Stimulated activated CD4-positive, alpha-beta T cell treated with anti-CD3 and anti-CD28 coated beads, Interleukin-1b, Interleukin-23, amount 100 ng/mL, for 48 hours (primary cell): ENCODE measurements at regions not wholly inside any gene's neighbourhood (a gene's known extent, or its start where the extent isn't known, plus 50 kb on each side); places are given as distances from the start of the nearest gene placed in this dataset.

Experiments
- DNase-seq: peaks from one replicate; pipeline ENCODE4 v3.0.0-alpha.2; 2020

DNA sequence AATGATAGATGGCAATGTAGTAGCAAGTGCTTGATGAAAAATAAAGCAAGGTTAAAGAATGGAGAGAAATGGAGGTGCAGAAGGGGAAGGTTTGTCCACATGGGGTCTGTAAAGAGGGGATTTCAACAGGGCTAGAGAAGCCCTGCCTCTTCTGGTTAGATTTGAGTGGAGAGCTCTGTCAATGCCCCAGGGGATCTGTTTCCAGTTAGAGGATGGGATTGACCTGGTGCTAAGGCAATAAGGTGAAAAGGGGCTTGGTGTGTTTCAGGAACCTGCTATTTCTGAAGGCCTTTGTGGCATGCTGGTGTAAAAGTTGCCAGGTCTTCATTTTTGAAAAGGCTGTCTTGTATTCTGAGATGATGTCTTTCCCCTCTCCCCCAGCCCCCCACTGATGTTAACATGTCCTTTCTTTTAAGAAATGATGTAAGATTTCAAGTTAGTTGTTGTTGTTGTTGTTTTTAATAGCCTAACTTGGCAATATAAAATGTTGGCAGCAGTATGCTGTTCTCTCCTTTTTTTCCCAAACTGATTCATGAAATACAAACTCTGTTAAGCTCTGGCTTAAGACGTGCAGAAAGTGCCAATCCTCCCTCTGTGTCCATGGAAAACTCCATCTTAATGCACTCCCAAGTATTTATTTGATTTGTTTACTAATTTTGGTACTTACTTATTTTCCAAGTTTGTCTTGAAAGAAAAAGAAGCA lies 370.3 kb upstream of the ADGRL2 start:
- no peak for DNase-seq

DNA sequence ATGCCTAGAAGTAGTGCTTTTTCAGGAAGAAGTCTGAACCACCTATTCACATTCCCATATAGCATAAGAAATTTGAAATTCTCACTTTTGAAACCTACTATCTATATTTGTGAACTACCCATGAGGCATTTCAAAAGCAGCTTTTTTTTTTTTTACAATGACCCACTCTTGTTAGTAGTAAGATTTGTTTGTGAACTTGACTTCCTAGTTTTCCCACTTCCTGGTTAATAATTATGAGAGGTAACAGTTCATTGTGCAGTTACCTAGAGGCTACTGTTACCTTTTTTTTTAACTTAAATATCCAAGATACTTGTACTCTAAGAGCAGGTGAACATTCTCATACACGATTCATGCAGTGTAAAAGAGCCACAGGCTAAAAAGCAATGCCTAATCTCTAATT lies 371.7 kb upstream of the ADGRL2 start:
- DNase-seq: no peak

DNA sequence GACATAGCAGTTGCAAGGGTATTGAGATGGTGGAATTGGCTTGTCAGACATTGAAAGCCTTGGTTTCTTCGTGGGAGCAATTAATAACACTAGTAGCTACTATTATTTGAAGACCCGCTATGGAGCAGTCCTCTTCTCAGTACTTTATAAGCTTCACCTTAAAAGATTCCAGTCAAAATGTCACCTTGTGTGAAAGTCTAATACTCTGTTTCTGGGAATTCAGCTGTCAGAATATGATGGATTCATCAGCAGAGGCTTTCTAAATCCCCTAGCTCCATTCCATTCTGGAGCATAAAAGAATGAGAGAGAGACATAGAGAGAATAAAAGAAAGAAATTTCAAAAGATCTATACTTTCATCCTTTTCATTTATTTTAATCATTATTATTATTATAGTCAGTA lies 375.9 kb upstream of the ADGRL2 start:
- DNase-seq: no peak

DNA sequence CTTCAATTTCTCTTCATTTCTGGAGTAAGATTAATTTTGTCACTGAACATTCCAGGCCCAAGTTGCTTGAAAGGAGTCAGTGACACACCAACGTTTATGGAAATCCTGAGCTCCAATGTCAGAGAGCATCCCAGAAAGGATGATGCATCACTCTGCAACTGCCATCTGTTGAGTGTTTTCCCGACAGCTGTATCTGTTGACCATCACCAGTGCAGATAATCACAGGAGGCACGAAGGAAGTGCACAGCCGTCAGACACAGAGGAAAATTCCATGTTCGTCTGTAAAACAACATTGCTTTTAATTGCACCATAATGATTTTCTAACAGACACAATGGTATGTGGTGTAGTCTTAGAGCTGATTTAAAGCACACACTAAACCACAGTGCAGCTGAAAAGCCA lies 376.7 kb upstream of the ADGRL2 start:
- DNase-seq: no peak

DNA sequence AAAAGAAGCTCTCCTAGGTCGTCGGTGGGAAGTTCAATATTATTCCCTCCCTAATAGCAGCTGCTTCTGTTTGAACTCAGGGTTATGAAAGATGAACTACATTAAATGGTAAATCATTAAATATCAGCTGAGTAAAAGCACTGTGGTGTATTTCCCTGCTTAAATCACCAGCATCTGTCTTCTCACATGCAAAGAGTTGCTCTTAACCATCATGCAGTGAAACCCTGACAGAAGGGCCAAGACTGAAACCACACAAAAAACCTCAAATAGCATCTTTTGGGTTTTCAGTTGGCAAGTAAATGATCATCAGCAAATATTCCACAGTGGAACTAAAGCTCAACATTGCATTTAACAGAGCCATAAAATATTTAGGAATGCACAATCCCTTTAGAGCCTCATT lies 380.0 kb upstream of the ADGRL2 start:
- no peak for DNase-seq

DNA sequence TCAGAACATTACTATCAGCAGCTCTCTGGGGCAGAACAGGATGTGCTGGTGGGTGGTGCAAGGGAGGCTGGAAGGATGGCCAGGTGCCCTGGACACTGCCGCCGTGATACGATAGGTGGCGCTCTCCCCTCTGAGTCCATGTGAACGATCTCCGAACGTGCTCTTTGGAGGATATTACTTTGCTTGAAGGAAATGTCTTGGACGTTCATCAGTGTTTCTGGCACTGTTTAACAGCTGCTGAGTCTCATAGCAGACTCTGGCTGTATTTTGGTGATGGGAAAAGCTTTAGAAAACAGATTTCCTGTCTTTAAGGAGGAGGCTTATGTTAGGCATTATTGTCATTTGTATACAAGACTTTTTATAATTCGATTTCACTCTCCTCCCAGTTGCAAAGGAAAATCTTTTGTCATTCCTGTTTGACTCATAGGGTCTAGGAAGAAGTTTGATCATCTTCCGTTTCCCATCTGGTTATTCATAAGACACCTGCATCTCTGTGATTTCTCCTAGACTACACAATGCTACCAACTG lies 386.2 kb upstream of the ADGRL2 start:
- peak; percentile 7 for DNase-seq

DNA sequence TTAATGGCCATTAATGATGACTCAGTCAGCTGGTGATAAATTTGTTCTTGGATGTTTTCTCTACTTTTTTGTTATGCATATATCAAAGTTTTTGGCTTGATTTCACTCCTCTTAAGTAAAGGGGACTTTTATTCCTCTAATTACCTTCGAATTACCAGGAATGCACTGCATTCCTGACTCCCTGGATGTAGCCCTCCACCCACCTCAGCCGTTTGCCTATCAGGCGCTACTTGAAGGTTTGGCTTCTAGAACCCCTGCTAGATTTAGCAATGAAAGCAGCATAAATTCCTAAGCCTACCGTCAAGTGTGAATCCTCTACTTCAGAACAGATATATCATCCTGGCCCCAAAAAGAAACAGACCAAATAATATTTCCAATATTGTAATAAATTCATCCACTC lies 387.8 kb upstream of the ADGRL2 start:
- DNase-seq: no peak

DNA sequence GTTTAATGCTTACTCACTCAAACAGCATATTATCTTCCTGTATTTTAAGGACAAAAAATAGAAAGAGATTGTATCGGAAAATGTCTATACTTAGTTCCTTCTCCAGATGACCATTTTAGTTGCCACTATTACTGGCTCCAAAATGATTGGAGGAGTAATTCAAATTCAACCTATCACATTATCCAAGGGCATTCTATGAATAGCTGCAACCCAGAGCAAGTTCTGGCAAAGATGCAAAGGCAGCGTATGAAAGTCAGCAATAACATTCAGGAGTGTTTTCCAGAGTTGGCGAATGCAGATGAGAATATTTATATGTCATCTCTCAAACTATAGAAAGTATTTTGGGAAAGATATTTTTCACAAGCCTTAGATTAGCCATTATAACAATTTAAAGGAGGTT lies 389.8 kb upstream of the ADGRL2 start:
- DNase-seq: no peak

DNA sequence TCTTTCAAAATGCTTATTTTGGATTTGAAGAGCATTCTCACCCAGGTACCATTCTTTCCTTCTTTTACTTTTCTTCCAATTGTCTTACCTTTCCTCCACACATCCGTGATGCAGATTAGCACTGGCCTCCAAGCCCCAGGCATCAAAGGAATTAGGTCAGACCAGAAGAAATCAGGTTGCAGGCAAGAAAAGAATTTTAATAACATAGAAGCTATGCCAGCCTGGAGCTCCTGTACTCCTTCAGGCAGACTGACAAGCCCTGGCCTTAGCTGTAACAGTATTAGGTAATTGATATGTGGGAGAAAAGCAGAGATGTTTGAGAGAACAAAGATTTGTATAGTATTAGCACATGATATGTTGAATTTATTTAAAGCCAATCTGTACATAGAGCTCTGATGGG lies 390.4 kb upstream of the ADGRL2 start:
- no peak for DNase-seq

DNA sequence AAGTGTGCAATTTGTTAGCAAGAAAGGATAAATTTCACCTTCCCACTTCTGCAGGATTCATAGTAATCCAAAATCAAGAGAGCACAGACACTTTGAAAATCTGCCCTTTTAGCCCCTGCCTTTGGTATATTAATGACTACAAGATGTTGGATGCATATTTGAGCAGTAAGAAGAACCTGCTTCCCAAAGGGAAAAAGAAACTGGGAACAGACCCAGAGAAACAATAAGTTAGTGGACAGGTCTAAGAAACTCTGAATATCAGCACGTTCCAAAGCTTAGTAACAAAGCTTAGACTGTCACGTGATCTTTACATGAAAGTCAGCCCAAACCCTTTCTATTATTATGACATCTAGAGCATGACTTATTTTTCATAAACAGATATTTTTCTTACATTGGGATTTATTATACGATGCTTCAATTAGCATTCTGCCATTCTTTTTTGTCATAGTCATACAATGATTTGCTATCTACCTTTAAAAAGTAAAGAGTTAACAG lies 390.9 kb upstream of the ADGRL2 start:
- no peak for DNase-seq

DNA sequence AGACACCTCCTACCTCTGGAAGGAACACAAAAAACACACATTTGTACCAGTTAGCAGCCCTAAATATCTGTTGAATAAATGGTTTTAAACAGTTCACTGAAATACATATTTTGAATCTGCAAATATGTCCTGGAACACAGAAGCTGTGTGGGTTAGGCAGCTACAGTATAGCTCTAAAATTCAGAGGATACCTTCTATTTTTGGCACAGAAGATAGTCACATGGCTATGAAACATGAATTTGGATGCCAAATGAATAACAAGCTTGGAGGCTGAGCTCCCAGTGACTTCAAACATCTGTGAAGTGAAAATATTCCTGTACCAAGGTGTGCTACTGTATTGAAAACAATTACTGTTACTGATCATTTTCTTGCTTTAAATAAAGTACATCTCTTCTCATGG lies 391.5 kb upstream of the ADGRL2 start:
- DNase-seq: no peak

DNA sequence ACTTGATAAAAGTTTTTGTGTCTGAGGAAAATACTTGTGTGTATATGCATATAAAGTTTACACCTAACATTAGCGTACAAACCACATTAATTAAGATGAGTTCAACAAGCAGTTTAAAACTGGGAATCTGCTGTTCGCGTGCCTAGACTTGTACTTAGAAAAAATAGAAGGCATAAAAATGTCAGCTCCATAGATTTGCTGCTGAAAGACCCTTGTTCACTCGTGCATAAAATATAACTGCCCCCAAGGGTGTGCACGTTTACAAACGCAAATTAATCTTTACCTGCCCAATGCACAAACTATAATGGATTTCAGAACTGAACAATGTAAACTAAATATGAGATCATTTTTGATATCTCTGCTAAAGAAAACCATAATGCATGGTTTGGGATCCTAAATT lies 392.3 kb upstream of the ADGRL2 start:
- no peak for DNase-seq

DNA sequence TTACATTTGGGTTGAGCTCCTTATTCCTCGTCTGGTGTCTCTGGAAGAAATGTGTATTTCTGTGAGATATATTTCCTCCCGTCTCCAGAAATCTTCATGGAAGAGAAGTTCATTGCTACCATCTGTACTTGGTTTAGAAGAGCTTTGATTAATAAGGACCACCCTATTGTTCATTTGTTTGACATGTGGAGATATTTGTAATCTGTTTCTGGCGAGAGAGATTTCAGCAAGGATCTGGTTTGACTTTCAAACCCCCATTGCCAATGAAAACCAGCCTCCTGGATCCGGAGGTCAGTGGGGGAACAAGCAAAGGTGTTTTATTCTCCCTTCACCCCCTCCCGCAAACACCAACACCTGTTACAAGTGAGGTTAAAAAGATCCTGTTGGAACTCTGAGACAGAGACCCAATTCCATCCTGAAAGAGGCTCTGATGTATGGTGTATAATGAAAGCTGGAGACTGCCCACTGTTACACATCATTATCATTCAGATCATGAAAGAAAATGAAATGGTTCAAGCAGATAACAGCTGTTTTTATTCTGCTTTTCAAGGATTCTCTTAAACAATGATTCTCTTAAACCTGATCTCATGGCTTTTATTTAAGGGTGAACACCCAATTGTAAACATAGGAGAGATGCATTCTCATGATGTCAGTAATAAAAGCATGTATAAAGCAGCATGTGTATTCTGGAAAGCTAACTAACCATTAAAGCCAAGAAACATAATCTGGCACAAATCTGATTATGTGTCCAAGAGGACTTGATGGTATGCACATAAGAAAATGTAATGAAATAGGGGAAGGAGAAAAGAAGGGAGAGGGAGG lies 393.5 kb upstream of the ADGRL2 start:
- no peak for DNase-seq

DNA sequence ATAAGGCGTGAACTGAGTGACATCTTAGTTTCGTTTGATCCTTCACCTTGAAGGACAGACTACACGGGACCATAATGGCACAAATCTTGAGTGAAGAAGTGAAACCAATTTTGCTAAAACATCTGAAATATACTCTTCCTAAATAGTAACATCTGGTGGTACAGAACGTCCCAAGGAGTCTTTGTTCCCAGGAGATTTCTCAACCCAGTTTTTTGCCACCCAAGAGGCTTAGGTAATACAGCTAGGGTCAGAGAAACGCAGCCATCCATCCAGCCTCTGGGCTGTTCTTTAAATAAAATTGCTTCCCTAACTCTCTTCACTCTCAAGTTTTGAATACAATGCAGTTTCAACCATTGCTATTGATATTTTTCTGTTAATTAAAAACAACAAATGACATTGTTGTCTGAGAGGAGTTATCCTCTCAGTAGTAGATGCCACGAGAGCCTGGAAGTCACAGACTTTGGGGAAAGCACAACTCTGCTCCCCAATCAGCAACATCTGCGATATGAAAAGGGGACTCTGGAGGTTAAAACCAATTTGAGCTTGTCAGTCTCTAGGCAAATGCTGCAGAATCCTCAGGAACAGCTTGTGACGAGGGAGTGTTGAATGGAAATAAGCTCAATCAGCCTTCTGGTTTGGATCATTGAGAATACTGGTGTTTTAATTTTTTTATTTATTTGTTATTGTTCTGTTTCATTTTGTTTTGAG lies 394.3 kb upstream of the ADGRL2 start:
- no peak for DNase-seq

DNA sequence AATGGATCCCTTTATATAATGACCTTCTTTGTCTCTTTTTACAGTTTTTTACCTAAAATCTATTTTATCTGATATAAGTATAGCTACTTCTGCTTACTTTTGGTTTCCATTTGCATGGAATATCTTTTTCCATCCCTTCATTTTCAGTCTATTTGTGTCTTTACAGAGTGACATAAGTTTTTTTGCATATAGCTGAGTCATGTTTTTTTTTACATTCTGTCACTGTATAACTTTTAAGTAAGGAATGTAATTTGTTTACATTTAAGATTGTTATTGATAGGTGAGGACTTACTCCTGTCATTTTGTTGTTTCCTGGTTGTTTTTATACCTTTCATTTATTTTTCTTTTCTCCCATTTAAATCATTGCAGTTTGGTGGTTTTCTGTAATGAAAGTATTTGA lies 402.7 kb upstream of the ADGRL2 start:
- DNase-seq: no peak

DNA sequence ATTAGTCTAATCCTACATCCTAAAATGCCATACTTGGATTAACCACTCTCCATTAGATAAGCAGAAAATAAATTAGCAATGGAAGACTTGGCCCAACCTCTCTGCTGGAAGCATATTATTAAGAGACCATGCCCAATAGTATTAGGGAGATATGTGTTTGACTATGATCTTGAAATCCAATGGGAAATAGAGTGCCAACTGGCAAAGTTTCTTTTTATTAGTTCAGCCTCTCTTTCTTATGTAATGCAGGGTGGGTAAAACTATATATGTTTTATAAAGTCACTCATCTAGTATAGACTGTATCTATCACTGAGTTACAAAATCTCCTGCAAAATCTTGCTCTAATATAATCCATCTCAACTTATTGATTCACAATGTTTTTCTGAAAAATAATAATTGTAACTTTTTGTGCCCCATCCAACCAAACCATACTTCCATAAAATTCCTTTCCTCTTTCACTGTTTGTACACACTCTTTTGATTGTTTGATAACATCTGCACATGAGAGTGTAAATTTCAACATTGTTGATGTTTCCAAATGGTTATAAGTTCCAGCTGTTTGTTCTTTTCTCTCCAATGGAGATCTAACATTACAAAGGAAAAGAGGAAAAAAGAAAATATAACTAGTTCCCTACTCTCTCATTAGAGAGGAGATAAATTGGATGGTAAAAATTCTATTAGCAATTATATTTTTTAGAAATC lies 408.1 kb upstream of the ADGRL2 start:
- DNase-seq: no peak

DNA sequence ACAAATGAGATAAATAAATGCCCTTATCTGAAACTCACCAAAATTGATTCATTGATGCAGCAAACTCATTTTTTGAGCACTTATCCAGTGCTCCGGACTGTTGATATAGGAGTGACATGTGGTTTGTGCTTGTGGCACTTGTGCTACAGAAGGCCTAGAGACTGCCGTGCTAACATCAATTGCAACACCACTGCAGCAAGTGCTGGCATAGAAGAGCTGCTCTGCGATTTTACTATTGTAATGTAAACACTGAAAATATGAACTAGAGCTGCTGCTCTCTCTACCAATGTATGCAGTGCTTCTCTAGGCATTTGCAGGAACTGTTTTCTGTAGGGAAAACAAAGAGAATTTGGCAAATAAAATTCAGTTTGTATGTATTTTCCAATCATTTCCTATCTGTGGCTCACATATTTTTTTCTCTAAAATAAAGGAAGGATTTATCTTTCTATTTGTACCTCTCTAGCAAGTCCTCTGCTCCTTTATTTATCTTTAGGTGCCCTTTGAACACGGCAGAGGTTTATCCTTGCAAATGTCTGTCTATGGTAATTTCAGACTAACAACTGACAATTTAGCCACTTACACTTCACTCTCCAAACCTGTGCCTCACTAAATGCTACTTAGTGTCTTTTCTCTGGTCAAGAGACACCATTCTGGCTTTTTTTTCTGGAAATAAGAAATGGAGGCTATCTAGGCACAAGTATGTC lies 409.5 kb upstream of the ADGRL2 start:
- no peak for DNase-seq

DNA sequence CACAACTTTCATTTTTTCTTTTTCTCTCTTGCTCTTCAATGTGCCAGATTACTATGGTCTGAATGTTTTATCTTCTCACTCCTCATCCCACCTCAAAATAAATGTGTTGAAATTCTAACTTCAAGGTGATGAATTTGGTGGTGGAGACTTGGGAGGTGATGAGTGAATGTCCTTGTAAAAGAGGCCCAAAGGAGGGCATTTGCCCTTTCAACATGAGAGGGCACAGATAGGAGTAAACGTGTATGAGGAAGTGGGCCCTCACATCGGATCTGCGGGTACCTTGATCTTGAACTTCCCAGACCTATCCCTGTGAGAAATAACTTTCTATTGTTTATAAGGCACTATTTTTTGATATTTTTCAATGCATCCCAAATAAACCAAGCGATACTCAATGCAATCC lies 412.3 kb upstream of the ADGRL2 start:
- DNase-seq: no peak

DNA sequence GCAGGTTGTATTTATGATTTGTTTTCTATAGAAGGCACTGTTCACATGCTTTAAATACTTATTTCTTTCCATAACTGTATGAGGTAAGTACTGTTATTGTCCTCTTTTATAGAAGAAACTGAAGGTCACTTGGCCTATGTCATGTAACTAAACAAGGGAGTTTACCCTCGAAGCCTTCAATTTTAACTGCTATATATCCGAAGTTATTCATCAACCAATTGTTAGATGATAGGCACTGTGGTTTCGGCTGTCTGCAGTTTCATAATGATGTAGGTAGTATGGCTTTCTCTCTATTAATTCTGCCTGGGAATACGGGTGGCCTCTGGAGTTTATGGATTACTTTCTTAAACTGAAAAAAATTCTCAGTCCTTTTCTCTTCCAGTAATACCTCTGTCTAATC lies 413.3 kb upstream of the ADGRL2 start:
- no peak for DNase-seq

DNA sequence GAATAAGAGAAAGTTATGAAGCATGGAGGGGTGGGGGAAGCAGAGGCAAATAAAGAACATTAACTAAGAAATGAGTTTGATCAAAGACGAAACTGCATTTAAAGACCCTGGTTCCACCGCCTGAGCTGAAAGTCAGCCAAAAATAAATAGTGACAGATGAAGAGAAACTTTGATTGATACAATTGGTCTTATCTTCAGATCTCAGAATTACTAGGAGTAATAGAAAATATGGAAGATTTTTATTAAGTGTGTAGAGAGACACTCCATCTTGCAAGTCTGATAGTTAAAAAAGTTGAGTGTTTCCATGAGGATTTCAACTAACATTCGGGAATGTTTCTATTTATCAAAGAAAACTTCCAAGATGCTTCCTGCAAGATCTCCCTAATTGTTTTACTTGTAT lies 418.2 kb upstream of the ADGRL2 start:
- DNase-seq: no peak

DNA sequence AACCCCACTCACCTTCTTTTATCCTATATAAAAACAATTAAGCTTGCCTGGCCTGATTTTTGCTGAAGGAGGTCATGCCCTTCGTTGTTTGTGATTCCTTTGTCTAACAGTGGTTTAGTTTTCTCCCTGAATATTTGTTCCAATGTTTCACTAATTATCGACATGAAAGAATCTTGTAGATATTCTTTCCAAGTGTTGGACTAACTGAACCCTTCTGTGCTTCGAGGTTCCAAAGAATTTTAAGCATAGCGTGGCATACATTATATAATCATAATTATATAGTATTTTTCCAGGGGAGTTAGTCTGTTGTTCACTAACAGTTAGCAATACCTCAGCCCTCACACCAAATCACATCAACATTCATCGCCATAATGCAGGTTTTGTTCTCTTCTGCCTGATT lies 418.9 kb upstream of the ADGRL2 start:
- no peak for DNase-seq

DNA sequence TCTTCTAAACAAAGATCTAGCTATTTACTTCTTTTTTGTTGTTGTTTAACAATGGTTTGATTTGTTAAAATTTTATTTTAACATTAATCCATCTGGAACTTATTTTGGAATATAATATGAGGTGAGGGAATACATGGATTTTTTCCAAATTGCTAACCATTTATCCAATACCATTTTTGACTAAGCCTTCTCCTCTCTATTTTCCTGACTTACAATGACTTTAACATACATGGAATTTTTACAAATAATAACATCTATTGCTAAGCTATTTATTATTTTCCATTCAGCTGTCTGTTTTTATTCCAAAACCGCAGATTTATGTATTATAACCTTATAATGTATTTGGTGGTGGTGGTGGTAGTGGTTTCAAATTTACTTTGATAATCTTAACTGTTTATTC lies 420.3 kb upstream of the ADGRL2 start:
- no peak for DNase-seq
